ENCODE measurements at regions not wholly inside any gene's neighbourhood (a gene's known extent, or its start where the extent isn't known, plus 50 kb on each side); places are given as distances from the start of the nearest gene placed in this dataset.

- intact Hi-C loops (cut with micrococcal nuclease) (no loop called here), dilution Hi-C loops (cut with MboI; ENCODE audit: extremely low pct_ligation_motif_present, low sequenced_read_pairs) (no loop called here)
- Histone ChIP-seq H2AFZ (ENCODE audit: low read depth, low read length) (no peak overlapping the region), H3K27me3 (ENCODE audit: control insufficient read depth in 2 of 2, insufficient read depth in 2 of 2, low read length in 2 of 2) (no peaks in the 10 kb centered on the region), H3K79me2 (ENCODE audit: control insufficient read depth, insufficient read depth, low read length) (no peaks in the 10 kb centered on the region), H3K9me3 (replicated peaks; ENCODE audit: control insufficient read depth, insufficient read depth, low read length) (no peaks in the 10 kb centered on the region), H4K20me1 (replicated peaks; ENCODE audit: control insufficient read depth, extremely low read depth, insufficient read depth, low read length) (no peaks in the 10 kb centered on the region), H3K9ac (replicated peaks; ENCODE audit: extremely low read depth, insufficient read depth, low read length) (no peak overlapping the region), H3K4me3 (replicated peaks in 1 of 3; ENCODE audit: insufficient read depth in 1 of 3, low read depth in 1 of 3, low read length in 3 of 3) (no peak overlapping the region), H3K9me1 (replicated peaks; ENCODE audit: control insufficient read depth, extremely low read depth, insufficient read depth, low read length) (no peaks in the 10 kb centered on the region), H3K27ac (ENCODE audit: insufficient read depth, low read depth, low read length) (no peak overlapping the region), H3K4me1 (ENCODE audit: control insufficient read depth, extremely low read depth, insufficient read depth, low read length) (no peaks in the 10 kb centered on the region), H3K4me2 (ENCODE audit: insufficient read depth, low read length) (no peak overlapping the region), H3K36me3 (ENCODE audit: control insufficient read depth in 2 of 2, extremely low read depth in 1 of 2, insufficient read depth in 2 of 2, low read length in 2 of 2) (no peaks in the 10 kb centered on the region)
- ChIA-PET POLR2A (no interaction called here), CTCF (no interaction called here)
- DNase-seq (ENCODE audit: low read depth, low spot score) (no peak), FAIRE-seq (no peak)
- TF ChIP-seq, protein P1, sequence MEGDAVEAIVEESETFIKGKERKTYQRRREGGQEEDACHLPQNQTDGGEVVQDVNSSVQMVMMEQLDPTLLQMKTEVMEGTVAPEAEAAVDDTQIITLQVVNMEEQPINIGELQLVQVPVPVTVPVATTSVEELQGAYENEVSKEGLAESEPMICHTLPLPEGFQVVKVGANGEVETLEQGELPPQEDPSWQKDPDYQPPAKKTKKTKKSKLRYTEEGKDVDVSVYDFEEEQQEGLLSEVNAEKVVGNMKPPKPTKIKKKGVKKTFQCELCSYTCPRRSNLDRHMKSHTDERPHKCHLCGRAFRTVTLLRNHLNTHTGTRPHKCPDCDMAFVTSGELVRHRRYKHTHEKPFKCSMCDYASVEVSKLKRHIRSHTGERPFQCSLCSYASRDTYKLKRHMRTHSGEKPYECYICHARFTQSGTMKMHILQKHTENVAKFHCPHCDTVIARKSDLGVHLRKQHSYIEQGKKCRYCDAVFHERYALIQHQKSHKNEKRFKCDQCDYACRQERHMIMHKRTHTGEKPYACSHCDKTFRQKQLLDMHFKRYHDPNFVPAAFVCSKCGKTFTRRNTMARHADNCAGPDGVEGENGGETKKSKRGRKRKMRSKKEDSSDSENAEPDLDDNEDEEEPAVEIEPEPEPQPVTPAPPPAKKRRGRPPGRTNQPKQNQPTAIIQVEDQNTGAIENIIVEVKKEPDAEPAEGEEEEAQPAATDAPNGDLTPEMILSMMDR (IDR thresholded peaks at IDR 0.05; ENCODE audit: extremely low read depth in 1 of 2, insufficient read depth in 1 of 2, low read depth in 1 of 2, low read length in 2 of 2), result no peak
- no peak for TF ChIP-seq MYC (IDR thresholded peaks at IDR 0.05; ENCODE audit: low read depth, low read length)
- no peak for TF ChIP-seq MAX (IDR thresholded peaks at IDR 0.05; ENCODE audit: insufficient read depth, insufficient read length)
- no peak for TF ChIP-seq POLR2A (IDR thresholded peaks at IDR 0.05; ENCODE audit: low read depth, low read length)
- no peak for TF ChIP-seq EZH2 (IDR thresholded peaks at IDR 0.05; ENCODE audit: borderline replicate concordance, low read depth, low read length, severe bottlenecking)
- no peak for TF ChIP-seq GATA2 (IDR thresholded peaks at IDR 0.05; ENCODE audit: insufficient read depth, insufficient read length, low read depth, low read length)
- TF ChIP-seq POLR2AphosphoS5 (IDR thresholded peaks at IDR 0.05; ENCODE audit: insufficient read depth, low read depth, low read length), result no peak
- TF ChIP-seq FOS (IDR thresholded peaks at IDR 0.05; ENCODE audit: borderline replicate concordance, insufficient read depth, low read length), result no peak
- no peak for TF ChIP-seq JUN (IDR thresholded peaks at IDR 0.05; ENCODE audit: borderline replicate concordance, insufficient read depth, insufficient read length, low read depth)
- BruUV-seq (replicated peaks), result no TSS peak
Measured at GRCh38 chr1:163471779-163472650, 150.3 kb downstream of the NUF2 start.
